Endodermal cell (in vitro differentiated cells): ENCODE measurements at regions not wholly inside any gene's neighbourhood (a gene's known extent, or its start where the extent isn't known, plus 50 kb on each side); places are given as distances from the start of the nearest gene placed in this dataset.
A peak's percentile ranks its signal among the peaks of the same experiment; 100 is the strongest.

Experiments
- DNase-seq: peaks from one replicate; pipeline ENCODE4 v3.0.0-alpha.2; 2017
- H3K27ac ChIP-seq: 2 replicates; pipeline ENCODE4 v1.5.1; 2013; ENCODE audit warnings: mild to moderate bottlenecking, low read depth, low read length, moderate library complexity
- H3K27me3 ChIP-seq: 2 replicates; pipeline ENCODE4 v1.6.1; 2013; ENCODE audit warnings: mild to moderate bottlenecking, low read length, moderate library complexity; ENCODE audit not compliant: insufficient read depth, control insufficient read depth, poor library complexity, severe bottlenecking
- H3K36me3 ChIP-seq: 2 replicates; pipeline ENCODE4 v1.7.0; 2013; ENCODE audit warnings: mild to moderate bottlenecking, low read length, moderate library complexity; ENCODE audit not compliant: control insufficient read depth, insufficient read depth
- H3K4me1 ChIP-seq: one replicate; pipeline ENCODE4 v1.7.0; 2013; ENCODE audit warnings: low read length; ENCODE audit not compliant: control insufficient read depth, insufficient read depth
- H3K4me3 ChIP-seq: 2 replicates; pipeline ENCODE4 v1.5.1; 2013; ENCODE audit warnings: mild to moderate bottlenecking, low read length, moderate library complexity
- H3K9ac ChIP-seq: 2 replicates; pipeline ENCODE4 v1.6.1; 2013; ENCODE audit warnings: mild to moderate bottlenecking, low read length, moderate library complexity; ENCODE audit not compliant: poor library complexity, severe bottlenecking; ENCODE audit errors: extremely low read depth
- H3K9me3 ChIP-seq: 2 replicates; pipeline ENCODE4 v1.6.1; 2013; ENCODE audit warnings: mild to moderate bottlenecking, low read length, moderate library complexity; ENCODE audit not compliant: control insufficient read depth
- H3K27ac Mint-ChIP-seq: 2 replicates; pipeline ENCODE4 v1.8.0; 2020; ENCODE audit warnings: mixed read lengths
- H3K27me3 Mint-ChIP-seq: 2 replicates; pipeline ENCODE4 v1.8.0; 2021; ENCODE audit warnings: mild to moderate bottlenecking, mixed read lengths; ENCODE audit not compliant: insufficient read depth
- H3K36me3 Mint-ChIP-seq: 2 replicates; pipeline ENCODE4 v1.8.0; 2020; ENCODE audit warnings: low read depth, mixed read lengths
- H3K4me1 Mint-ChIP-seq: 2 replicates; pipeline ENCODE4 v1.8.0; 2020; ENCODE audit warnings: mixed read lengths
- H3K4me3 Mint-ChIP-seq: 2 replicates; pipeline ENCODE4 v1.8.0; 2020; ENCODE audit warnings: mild to moderate bottlenecking, moderate library complexity, mixed read lengths
- H3K9me3 Mint-ChIP-seq: 2 replicates; pipeline ENCODE4 v1.8.0; 2020; ENCODE audit warnings: mild to moderate bottlenecking, mixed read lengths
- WGBS, 2 experiments: methylation state at CpG; one replicate each; pipeline versions ENCODE4 v1.1.5 to v1.1.7; 2013; ENCODE audit warnings: missing lambda C conversion rate in 2 of 2, mixed read lengths in 1 of 2; ENCODE audit not compliant: insufficient coverage in 1 of 2, insufficient read length in 1 of 2; 5-methylcytosine and 5-hydroxymethylcytosine counted together
- TF ChIP-seq, protein P1 (sequence below): fragments of 200-600 bp; sonication (generic); conservative IDR thresholded peaks from 2 replicates; pipeline ENCODE4 v1.5.0; 2021; ENCODE audit warnings: antibody characterized with exemption, mild to moderate bottlenecking

DNA sequence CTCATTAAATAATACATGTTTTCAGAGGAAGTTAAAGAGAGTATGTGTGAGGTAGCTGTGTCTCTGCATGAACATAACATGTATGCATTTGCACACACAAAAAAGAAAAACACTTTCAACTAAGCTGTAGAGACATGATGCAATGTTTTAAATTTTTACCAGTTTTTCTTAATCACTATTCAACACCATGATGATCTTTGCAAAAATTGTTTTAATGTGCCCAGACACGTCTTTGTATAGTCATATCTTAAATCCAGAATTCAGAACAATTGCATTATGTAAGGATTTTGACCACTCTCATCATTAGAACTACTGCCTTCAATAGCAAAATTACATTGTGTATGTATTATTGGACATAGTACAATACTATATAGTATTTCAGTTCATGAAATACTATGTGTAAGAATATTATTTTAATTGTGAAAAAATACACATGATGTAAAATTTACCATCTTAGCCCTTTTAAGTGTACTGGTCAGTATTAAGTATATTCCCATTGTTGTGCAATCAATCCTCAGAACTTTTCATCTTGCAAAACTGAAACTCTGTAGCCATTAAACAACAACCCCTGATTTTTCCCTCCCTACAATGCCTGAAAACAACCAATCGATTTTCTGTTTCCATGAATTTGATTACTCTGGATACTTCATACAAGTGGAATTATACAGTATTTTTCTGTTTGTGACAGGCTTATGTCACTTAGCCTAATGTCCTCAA is 104.5 kb upstream of the ACVR2A start:
- no peak for DNase-seq

DNA sequence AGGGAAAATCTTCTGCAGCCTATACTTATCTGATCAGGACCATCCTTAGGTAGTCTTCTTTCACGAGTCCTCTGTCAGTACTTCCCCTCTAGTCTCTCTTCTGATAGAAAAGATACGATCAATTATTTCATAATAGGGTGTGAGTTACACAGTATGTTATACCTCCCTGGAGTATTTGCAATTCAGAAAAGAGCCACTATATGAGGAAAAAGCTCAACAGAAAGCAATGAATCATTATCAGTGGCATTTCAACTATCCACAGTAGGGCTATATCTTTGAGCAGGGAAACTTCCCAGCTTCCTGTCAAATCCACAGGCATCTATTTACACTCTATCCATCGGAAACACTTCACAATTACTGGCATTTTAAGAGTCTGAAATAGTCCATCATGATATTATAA is 105.3 kb upstream of the ACVR2A start:
- no peaks in the 10 kb centered on the region for H3K9me3 ChIP-seq
- H3K9me3 Mint-ChIP-seq: peaks cover 4% of the 10 kb centered on the region
- peaks cover 9% of the 10 kb centered on the region for H3K4me1 ChIP-seq
- no peak for DNase-seq
- no peaks in the 10 kb centered on the region for H3K27me3 ChIP-seq
- TF ChIP-seq, protein P1, sequence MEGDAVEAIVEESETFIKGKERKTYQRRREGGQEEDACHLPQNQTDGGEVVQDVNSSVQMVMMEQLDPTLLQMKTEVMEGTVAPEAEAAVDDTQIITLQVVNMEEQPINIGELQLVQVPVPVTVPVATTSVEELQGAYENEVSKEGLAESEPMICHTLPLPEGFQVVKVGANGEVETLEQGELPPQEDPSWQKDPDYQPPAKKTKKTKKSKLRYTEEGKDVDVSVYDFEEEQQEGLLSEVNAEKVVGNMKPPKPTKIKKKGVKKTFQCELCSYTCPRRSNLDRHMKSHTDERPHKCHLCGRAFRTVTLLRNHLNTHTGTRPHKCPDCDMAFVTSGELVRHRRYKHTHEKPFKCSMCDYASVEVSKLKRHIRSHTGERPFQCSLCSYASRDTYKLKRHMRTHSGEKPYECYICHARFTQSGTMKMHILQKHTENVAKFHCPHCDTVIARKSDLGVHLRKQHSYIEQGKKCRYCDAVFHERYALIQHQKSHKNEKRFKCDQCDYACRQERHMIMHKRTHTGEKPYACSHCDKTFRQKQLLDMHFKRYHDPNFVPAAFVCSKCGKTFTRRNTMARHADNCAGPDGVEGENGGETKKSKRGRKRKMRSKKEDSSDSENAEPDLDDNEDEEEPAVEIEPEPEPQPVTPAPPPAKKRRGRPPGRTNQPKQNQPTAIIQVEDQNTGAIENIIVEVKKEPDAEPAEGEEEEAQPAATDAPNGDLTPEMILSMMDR: no peak
- no peaks in the 10 kb centered on the region for H3K27me3 Mint-ChIP-seq
- H3K4me1 Mint-ChIP-seq: peaks cover 26% of the 10 kb centered on the region
- H3K4me3 Mint-ChIP-seq: no peak overlapping the region
- H3K4me3 ChIP-seq: no peak overlapping the region
- H3K9ac ChIP-seq: no peak overlapping the region
- no peaks in the 10 kb centered on the region for H3K36me3 ChIP-seq
- 52% methylated on average over 3 of the region's 3 CpGs; no CpG with 5 or more reads in 1 of the 2 experiments for WGBS, 2 experiments
- no peaks in the 10 kb centered on the region for H3K36me3 Mint-ChIP-seq
- peak overlapping the region; percentile 50 for H3K27ac Mint-ChIP-seq
- H3K27ac ChIP-seq: no peak overlapping the region

More for the DNA sequence above, 104.5 kb upstream of the ACVR2A start:
- TF ChIP-seq, protein P1: no peak
- Histone ChIP-seq H3K4me3 (no peak overlapping the region), H3K4me1 (peaks cover 9% of the 10 kb centered on the region), H3K9me3 (no peaks in the 10 kb centered on the region), H3K27me3 (no peaks in the 10 kb centered on the region), H3K36me3 (no peaks in the 10 kb centered on the region), H3K9ac (no peak overlapping the region), H3K27ac (no peak overlapping the region)
- Mint-ChIP-seq H3K27ac (no peak overlapping the region), H3K4me3 (no peak overlapping the region), H3K4me1 (peaks cover 26% of the 10 kb centered on the region), H3K9me3 (peaks cover 4% of the 10 kb centered on the region), H3K27me3 (no peaks in the 10 kb centered on the region), H3K36me3 (no peaks in the 10 kb centered on the region)
- WGBS, 2 experiments: 84 to 100% methylated on average over 1 to 2 of the region's 2 CpGs

DNA sequence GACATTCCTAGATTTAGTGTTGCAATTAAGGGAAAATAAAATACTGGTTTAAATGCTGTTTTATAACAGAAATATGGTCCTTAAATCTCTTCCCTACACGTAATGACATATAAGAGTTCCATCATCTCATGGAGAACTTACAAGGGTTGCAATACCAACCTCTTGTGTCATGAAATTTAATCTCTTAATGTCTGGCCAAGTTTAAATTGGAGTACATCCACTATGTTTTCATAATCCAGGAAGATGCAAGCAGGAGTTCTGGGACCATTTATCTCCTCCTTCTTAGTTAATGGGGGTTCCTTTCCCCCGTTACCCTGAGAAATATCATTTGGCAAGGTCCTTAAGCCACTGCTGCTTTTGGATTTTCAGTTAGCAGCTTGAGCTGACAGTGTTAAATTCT is 126.0 kb upstream of the ACVR2A start:
- Histone ChIP-seq H3K9ac (no peak overlapping the region), H3K9me3 (no peaks in the 10 kb centered on the region), H3K4me1 (peaks cover 11% of the 10 kb centered on the region), H3K27ac (no peak overlapping the region), H3K27me3 (no peaks in the 10 kb centered on the region), H3K4me3 (no peak overlapping the region), H3K36me3 (no peaks in the 10 kb centered on the region)
- DNase-seq: no peak
- Mint-ChIP-seq H3K4me3 (no peak overlapping the region), H3K27ac (no peak overlapping the region), H3K9me3 (no peaks in the 10 kb centered on the region), H3K27me3 (peaks cover 2% of the 10 kb centered on the region), H3K36me3 (no peaks in the 10 kb centered on the region), H3K4me1 (peaks cover 31% of the 10 kb centered on the region)
- 89% methylated on average over 2 of the region's 2 CpGs; no CpG with 5 or more reads in 1 of the 2 experiments for WGBS, 2 experiments
- TF ChIP-seq, protein P1: no peak
